Loucy (cell line): ENCODE measurements at regions not wholly inside any gene's neighbourhood (a gene's known extent, or its start where the extent isn't known, plus 50 kb on each side); places are given as distances from the start of the nearest gene placed in this dataset.

Experiments used
- H2AFZ ChIP-seq: fragments of 200-600 bp; sonication (generic); 2 replicates; pipeline ENCODE4 v1.6.0; 2016; ENCODE audit warnings: antibody characterized with exemption, mild to moderate bottlenecking, low read length, moderate library complexity
- H3F3A ChIP-seq: fragments of 200-600 bp; 2 replicates; pipeline ENCODE4 v1.6.0; 2016; ENCODE audit warnings: antibody characterized with exemption, low read depth, mild to moderate bottlenecking
- H3K27me3 ChIP-seq: fragments of 200-600 bp; sonication (generic); 2 replicates; pipeline ENCODE4 v1.6.1; 2014; ENCODE audit warnings: low read length, mild to moderate bottlenecking; ENCODE audit not compliant: insufficient read depth, poor library complexity, severe bottlenecking
- H3K36me3 ChIP-seq: fragments of 200-600 bp; sonication (generic); 2 replicates; pipeline ENCODE4 v1.6.1; 2016; ENCODE audit warnings: low read length; ENCODE audit not compliant: insufficient read depth
- H3K4me1 ChIP-seq: fragments of 200-600 bp; sonication (generic); 2 replicates; pipeline ENCODE4 v1.5.1; 2014; ENCODE audit warnings: low read length, mild to moderate bottlenecking; ENCODE audit not compliant: insufficient read depth, poor library complexity, severe bottlenecking
- H3K4me2 ChIP-seq: fragments of 200-600 bp; sonication (generic); 2 replicates; pipeline ENCODE4 v1.6.0; 2014; ENCODE audit warnings: antibody characterized with exemption, low read length, low read depth, mild to moderate bottlenecking; ENCODE audit not compliant: poor library complexity, severe bottlenecking
- H3K4me3 ChIP-seq: fragments of 200-600 bp; sonication (generic); 2 replicates; pipeline ENCODE4 v1.5.1; 2014; ENCODE audit warnings: low read length, mild to moderate bottlenecking, mixed read lengths; ENCODE audit not compliant: poor library complexity, severe bottlenecking
- H3K79me2 ChIP-seq: fragments of 200-600 bp; sonication (generic); 2 replicates; pipeline ENCODE4 v1.6.1; 2014; ENCODE audit warnings: low read length; ENCODE audit not compliant: insufficient read depth
- H3K9ac ChIP-seq: fragments of 200-600 bp; sonication (generic); 2 replicates; pipeline ENCODE4 v1.6.0; 2014; ENCODE audit warnings: mild to moderate bottlenecking, low read depth, low read length, moderate library complexity; ENCODE audit not compliant: poor library complexity, severe bottlenecking
- H3K9me2 ChIP-seq: fragments of 200-600 bp; sonication (generic); replicated peaks from 2 replicates; pipeline ENCODE4 v1.6.1; 2016; ENCODE audit warnings: low read depth, low read length, mixed read lengths
- H3K9me3 ChIP-seq: fragments of 200-600 bp; sonication (generic); 2 replicates; pipeline ENCODE4 v1.6.1; 2014; ENCODE audit warnings: mild to moderate bottlenecking, antibody characterized with exemption, low read length, low read depth; ENCODE audit not compliant: insufficient read depth
- H4K20me1 ChIP-seq: fragments of 200-600 bp; sonication (generic); 2 replicates; pipeline ENCODE4 v1.6.0; 2014; ENCODE audit warnings: antibody characterized with exemption, low read length, mild to moderate bottlenecking; ENCODE audit not compliant: insufficient read depth, poor library complexity, severe bottlenecking
- CTCF ChIP-seq: fragments of 200-600 bp; sonication (generic); conservative IDR thresholded peaks from 2 replicates; pipeline ENCODE4 v1.5.1; 2014; ENCODE audit warnings: mild to moderate bottlenecking, antibody characterized with exemption, low read length
- EZH2phosphoT487 ChIP-seq: fragments of 200-600 bp; IDR thresholded peaks from 2 replicates; pipeline ENCODE4 v1.6.1; 2018; ENCODE audit warnings: antibody characterized with exemption, mild to moderate bottlenecking, moderate library complexity, borderline replicate concordance

GRCh38 chr13:111038887-111039286 lies 76.2 kb upstream of the ARHGEF7 start:
- Histone ChIP-seq H3K27me3 (no peaks in the 10 kb centered on the region), H3K9me3 (no peaks in the 10 kb centered on the region), H2AFZ (no peak overlapping the region), H3K9ac (no peak overlapping the region), H3K79me2 (no peaks in the 10 kb centered on the region), H3K4me2 (no peak overlapping the region), H3K9me2 (no peaks in the 10 kb centered on the region), H3F3A (no peaks in the 10 kb centered on the region), H3K36me3 (no peaks in the 10 kb centered on the region), H3K4me1 (no peaks in the 10 kb centered on the region), H3K4me3 (no peak overlapping the region), H4K20me1 (no peaks in the 10 kb centered on the region)
- no peak for TF ChIP-seq EZH2phosphoT487
- no peak for TF ChIP-seq CTCF

- H3K4me2 ChIP-seq: no peak overlapping the region
- TF ChIP-seq CTCF (no peak), EZH2phosphoT487 (no peak)
Observed at GRCh38 chr13:111037927-111038326, 77.2 kb upstream of the ARHGEF7 start.

GRCh38 chr13:111036665-111037064 lies 78.4 kb upstream of the ARHGEF7 start:
- Histone ChIP-seq H4K20me1 (no peaks in the 10 kb centered on the region), H3K36me3 (no peaks in the 10 kb centered on the region), H3F3A (no peaks in the 10 kb centered on the region), H3K9me2 (no peaks in the 10 kb centered on the region), H3K4me3 (no peak overlapping the region), H3K9ac (no peak overlapping the region), H3K79me2 (no peaks in the 10 kb centered on the region), H3K9me3 (no peaks in the 10 kb centered on the region), H3K27me3 (no peaks in the 10 kb centered on the region), H2AFZ (no peak overlapping the region), H3K4me2 (no peak overlapping the region), H3K4me1 (no peaks in the 10 kb centered on the region)
- TF ChIP-seq EZH2phosphoT487 (no peak), CTCF (no peak)

More at GRCh38 chr13:111037927-111038326, 77.2 kb upstream of the ARHGEF7 start:
- no peaks in the 10 kb centered on the region for H3K4me1 ChIP-seq
- no peaks in the 10 kb centered on the region for H3K9me3 ChIP-seq
- no peaks in the 10 kb centered on the region for H3K27me3 ChIP-seq
- no peaks in the 10 kb centered on the region for H3K9me2 ChIP-seq
- no peak overlapping the region for H3K4me3 ChIP-seq
- H2AFZ ChIP-seq: no peak overlapping the region
- no peaks in the 10 kb centered on the region for H3K36me3 ChIP-seq
- no peaks in the 10 kb centered on the region for H3K79me2 ChIP-seq
- no peaks in the 10 kb centered on the region for H4K20me1 ChIP-seq
- H3F3A ChIP-seq: no peaks in the 10 kb centered on the region
- no peak overlapping the region for H3K9ac ChIP-seq
